Ishikawa (cell line): ENCODE measurements at regions not wholly inside any gene's neighbourhood (a gene's known extent, or its start where the extent isn't known, plus 50 kb on each side); places are given as distances from the start of the nearest gene placed in this dataset.

Experiments used
- CEBPB ChIP-seq: IDR thresholded peaks from 2 replicates; pipeline ENCODE4 v1.6.1; 2012
- CREB1 ChIP-seq: IDR thresholded peaks from 2 replicates; pipeline ENCODE4 v1.6.1; 2012; ENCODE audit warnings: low read depth
- EGR1 ChIP-seq: IDR thresholded peaks from 2 replicates; pipeline ENCODE4 v1.6.1; 2012
- EP300 ChIP-seq: IDR thresholded peaks from 2 replicates; pipeline ENCODE4 v1.6.1; 2012; ENCODE audit warnings: borderline replicate concordance
- FOXM1 ChIP-seq: IDR thresholded peaks from 2 replicates; pipeline ENCODE4 v1.6.1; 2012; ENCODE audit warnings: low read depth, borderline replicate concordance
- NFIC ChIP-seq: IDR thresholded peaks from 2 replicates; pipeline ENCODE4 v1.6.1; 2012
- RAD21 ChIP-seq: IDR thresholded peaks from 2 replicates; pipeline ENCODE4 v1.6.1; 2012; ENCODE audit warnings: low read depth
- TAF1 ChIP-seq: IDR thresholded peaks from 2 replicates; pipeline ENCODE4 v1.6.1; 2012; ENCODE audit warnings: low read depth, mild to moderate bottlenecking
- TCF12 ChIP-seq: IDR thresholded peaks from 2 replicates; pipeline ENCODE4 v1.6.1; 2012; ENCODE audit warnings: low read depth
- TEAD4 ChIP-seq: IDR thresholded peaks from 2 replicates; pipeline ENCODE4 v1.6.1; 2012
- YY1 ChIP-seq: IDR thresholded peaks from 2 replicates; pipeline ENCODE4 v1.6.1; 2012; ENCODE audit warnings: low read depth
- TF ChIP-seq, protein P1 (sequence below): IDR thresholded peaks from 2 replicates; pipeline ENCODE4 v1.6.1; 2012
- TF ChIP-seq, protein P2 (sequence below): IDR thresholded peaks from 2 replicates; pipeline ENCODE4 v1.6.1; 2012
- TF ChIP-seq, protein P3 (sequence below): IDR thresholded peaks from 2 replicates; pipeline ENCODE4 v1.6.1; 2012; ENCODE audit warnings: low read depth, mild to moderate bottlenecking

DNA sequence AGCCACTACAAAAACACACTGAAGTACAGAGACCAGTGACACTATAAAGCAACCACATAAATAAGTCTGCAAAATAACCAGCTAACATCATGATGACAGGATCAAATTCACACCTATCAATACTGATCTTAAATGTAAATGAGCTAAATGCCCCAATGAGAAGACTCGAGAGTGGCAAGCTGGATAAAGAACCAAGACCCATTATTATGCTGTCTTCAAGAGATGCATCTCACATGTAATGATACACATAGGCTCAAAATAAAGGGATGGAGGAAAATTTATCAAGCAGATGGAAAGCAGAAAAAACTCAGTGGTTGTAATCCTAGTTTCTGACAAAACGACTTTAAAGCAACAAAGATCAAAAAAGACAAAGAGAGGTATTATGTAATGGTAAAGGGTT lies 138.1 kb upstream of the PLN start:
- TF ChIP-seq EP300 (no peak), NFIC (no peak), TAF1 (no peak), RAD21 (no peak), FOXM1 (no peak), CREB1 (no peak), YY1 (no peak), CEBPB (no peak), EGR1 (no peak), TEAD4 (no peak), TCF12 (no peak)
- TF ChIP-seq, protein P1, sequence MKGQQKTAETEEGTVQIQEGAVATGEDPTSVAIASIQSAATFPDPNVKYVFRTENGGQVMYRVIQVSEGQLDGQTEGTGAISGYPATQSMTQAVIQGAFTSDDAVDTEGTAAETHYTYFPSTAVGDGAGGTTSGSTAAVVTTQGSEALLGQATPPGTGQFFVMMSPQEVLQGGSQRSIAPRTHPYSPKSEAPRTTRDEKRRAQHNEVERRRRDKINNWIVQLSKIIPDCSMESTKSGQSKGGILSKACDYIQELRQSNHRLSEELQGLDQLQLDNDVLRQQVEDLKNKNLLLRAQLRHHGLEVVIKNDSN = no peak
- TF ChIP-seq, protein P2, sequence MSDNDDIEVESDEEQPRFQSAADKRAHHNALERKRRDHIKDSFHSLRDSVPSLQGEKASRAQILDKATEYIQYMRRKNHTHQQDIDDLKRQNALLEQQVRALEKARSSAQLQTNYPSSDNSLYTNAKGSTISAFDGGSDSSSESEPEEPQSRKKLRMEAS = no peak
- TF ChIP-seq, protein P3, sequence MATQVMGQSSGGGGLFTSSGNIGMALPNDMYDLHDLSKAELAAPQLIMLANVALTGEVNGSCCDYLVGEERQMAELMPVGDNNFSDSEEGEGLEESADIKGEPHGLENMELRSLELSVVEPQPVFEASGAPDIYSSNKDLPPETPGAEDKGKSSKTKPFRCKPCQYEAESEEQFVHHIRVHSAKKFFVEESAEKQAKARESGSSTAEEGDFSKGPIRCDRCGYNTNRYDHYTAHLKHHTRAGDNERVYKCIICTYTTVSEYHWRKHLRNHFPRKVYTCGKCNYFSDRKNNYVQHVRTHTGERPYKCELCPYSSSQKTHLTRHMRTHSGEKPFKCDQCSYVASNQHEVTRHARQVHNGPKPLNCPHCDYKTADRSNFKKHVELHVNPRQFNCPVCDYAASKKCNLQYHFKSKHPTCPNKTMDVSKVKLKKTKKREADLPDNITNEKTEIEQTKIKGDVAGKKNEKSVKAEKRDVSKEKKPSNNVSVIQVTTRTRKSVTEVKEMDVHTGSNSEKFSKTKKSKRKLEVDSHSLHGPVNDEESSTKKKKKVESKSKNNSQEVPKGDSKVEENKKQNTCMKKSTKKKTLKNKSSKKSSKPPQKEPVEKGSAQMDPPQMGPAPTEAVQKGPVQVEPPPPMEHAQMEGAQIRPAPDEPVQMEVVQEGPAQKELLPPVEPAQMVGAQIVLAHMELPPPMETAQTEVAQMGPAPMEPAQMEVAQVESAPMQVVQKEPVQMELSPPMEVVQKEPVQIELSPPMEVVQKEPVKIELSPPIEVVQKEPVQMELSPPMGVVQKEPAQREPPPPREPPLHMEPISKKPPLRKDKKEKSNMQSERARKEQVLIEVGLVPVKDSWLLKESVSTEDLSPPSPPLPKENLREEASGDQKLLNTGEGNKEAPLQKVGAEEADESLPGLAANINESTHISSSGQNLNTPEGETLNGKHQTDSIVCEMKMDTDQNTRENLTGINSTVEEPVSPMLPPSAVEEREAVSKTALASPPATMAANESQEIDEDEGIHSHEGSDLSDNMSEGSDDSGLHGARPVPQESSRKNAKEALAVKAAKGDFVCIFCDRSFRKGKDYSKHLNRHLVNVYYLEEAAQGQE = no peak
